Right atrium auricular region (tissue), 2 donors: ENCODE measurements at regions not wholly inside any gene's neighbourhood (a gene's known extent, or its start where the extent isn't known, plus 50 kb on each side); places are given as distances from the start of the nearest gene placed in this dataset.
A peak's percentile ranks its signal among the peaks of the same experiment; 100 is the strongest.
"Not testable (repeated sequence)": the region's sequence is repeated elsewhere in the genome, so short reads cannot be mapped to it uniquely, and the experiment has no call there.

ENCODE experiments used
- DNase-seq: peaks from one replicate; pipeline ENCODE4 v3.0.0-alpha.2; 2019; ENCODE audit warnings: low spot score
- H3K27ac ChIP-seq, 2 donors: fragments of 200-600 bp; sonication (generic); 1 replicate in 1 of 2; 2 replicates in 1 of 2; pipeline ENCODE4 v1.5.1; 2016 to 2019
- H3K27me3 ChIP-seq, 2 donors: fragments of 200-600 bp; sonication (generic); one replicate each; pipeline versions ENCODE4 v1.5.1 to v1.6.0; 2017 to 2019
- H3K36me3 ChIP-seq: fragments of 200-600 bp; sonication (generic); one replicate; pipeline ENCODE4 v1.5.1; 2016
- H3K4me1 ChIP-seq, 2 donors: fragments of 200-600 bp; sonication (generic); one replicate each; pipeline versions ENCODE4 v1.5.1 to v1.6.0; 2017 to 2019
- H3K4me3 ChIP-seq, 2 donors: fragments of 200-600 bp; sonication (generic); 1 replicate in 1 of 2; 2 replicates in 1 of 2; pipeline ENCODE4 v1.5.1; 2017 to 2019; ENCODE audit warnings: mild to moderate bottlenecking in 1 of 2, moderate library complexity in 1 of 2
- H3K9me3 ChIP-seq, 2 donors: fragments of 200-600 bp; sonication (generic); one replicate each; pipeline ENCODE4 v1.5.1; 2019
- TF ChIP-seq, protein P1 (sequence below), 2 donors: fragments of 200-600 bp; sonication (generic); IDR thresholded peaks; one replicate each; pipeline ENCODE4 v1.5.1; 2019; ENCODE audit warnings: antibody characterized with exemption in 2 of 2

DNA sequence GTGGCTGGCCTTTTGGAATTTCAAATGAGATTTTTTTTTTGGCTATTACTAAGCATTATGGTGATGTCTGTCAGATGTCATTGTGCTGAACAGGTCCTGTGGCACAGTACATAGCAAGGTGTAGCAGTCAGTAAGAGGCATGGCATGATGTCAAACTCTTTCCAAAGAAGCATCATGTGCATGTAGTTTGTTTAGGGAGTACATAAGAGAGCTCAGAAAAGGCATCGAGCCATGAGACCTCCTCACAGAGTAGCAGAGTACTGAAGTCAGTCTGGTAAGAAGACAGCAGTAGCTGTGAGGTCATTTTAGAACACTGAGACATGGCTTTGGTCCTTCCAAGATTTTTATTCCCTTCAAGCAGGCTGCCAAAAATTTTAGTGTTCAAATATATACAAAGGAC, 134.9 kb upstream of the SPRED1 start:
- Histone ChIP-seq H3K4me1 (no peaks in the 10 kb centered on the region), H3K36me3 (no peaks in the 10 kb centered on the region), H3K27ac (no peak overlapping the region), H3K27me3 (no peaks in the 10 kb centered on the region), H3K4me3 (no peak overlapping the region), H3K9me3 (no peaks in the 10 kb centered on the region)
- TF ChIP-seq, protein P1, sequence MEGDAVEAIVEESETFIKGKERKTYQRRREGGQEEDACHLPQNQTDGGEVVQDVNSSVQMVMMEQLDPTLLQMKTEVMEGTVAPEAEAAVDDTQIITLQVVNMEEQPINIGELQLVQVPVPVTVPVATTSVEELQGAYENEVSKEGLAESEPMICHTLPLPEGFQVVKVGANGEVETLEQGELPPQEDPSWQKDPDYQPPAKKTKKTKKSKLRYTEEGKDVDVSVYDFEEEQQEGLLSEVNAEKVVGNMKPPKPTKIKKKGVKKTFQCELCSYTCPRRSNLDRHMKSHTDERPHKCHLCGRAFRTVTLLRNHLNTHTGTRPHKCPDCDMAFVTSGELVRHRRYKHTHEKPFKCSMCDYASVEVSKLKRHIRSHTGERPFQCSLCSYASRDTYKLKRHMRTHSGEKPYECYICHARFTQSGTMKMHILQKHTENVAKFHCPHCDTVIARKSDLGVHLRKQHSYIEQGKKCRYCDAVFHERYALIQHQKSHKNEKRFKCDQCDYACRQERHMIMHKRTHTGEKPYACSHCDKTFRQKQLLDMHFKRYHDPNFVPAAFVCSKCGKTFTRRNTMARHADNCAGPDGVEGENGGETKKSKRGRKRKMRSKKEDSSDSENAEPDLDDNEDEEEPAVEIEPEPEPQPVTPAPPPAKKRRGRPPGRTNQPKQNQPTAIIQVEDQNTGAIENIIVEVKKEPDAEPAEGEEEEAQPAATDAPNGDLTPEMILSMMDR (IDR thresholded peaks at IDR 0.05), result no peak
- no peak for DNase-seq

GRCh38 chr15:38119865-38120264, 132.8 kb upstream of the SPRED1 start:
- not testable (repeated sequence) for H3K27ac ChIP-seq, H3K27me3 ChIP-seq, DNase-seq, H3K4me1 ChIP-seq, H3K9me3 ChIP-seq, H3K4me3 ChIP-seq, H3K36me3 ChIP-seq

DNA sequence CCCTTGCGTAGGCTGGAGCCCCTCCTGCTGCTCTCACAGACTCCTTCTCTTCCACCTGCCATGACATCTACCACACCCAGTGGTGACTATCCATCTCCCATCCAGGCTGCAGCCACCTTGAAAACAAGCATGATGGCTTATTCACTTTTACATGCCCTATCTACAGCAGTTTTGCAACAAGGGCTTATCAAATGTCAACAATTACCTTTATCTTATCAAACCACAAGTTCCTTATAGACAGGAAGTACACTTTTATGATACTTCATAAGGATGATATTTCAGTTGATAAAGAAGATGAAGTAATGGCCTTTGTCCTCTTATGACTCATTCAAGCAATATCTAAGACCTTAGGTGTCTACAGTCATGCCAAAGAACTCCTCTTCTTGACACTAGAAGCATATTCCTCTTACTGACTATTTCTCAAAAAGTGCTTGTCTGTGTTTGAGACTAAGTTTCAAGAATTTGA, 125.3 kb upstream of the SPRED1 start:
- TF ChIP-seq, protein P1 (IDR thresholded peaks at IDR 0.05), result no peak
- Histone ChIP-seq H3K27ac (no peak overlapping the region), H3K36me3 (no peaks in the 10 kb centered on the region), H3K9me3 (peaks cover 0 to 7% of the 10 kb centered on the region in 2 donors), H3K4me1 (peaks cover 0 to 33% of the 10 kb centered on the region in 2 donors), H3K27me3 (no peaks in the 10 kb centered on the region), H3K4me3 (no peak overlapping the region)
- DNase-seq, result no peak

- Histone ChIP-seq H3K9me3 (peaks cover 0 to 7% of the 10 kb centered on the region in 2 donors), H3K27ac (peak overlapping the region in 1 of 2 donors; percentile 77), H3K36me3 (no peaks in the 10 kb centered on the region), H3K4me3 (no peak overlapping the region), H3K27me3 (no peaks in the 10 kb centered on the region), H3K4me1 (peaks cover 0 to 33% of the 10 kb centered on the region in 2 donors)
- no peak for DNase-seq
- TF ChIP-seq, protein P1 (IDR thresholded peaks at IDR 0.05), result no peak
These were observed 124.3 kb upstream of the SPRED1 start for GRCh38 chr15:38128341-38128781.

DNA sequence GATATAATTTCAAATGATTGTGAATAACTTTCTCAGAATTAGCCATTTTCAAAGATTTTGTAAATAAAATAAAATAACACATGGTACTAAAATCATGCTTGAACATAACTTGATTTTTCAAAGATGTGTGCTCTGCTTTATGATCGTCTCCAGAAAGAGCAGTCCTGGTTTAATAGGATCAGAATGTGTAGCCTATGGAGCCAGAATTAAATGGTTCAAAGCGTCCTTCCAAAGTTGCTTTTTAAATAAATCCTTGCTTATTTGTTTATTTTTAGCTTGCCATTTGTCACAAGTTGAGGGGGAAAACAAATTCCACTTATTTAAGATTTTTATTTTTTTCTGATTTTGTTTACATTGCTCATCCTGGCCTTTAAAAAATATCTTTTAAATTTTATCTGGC, 123.7 kb upstream of the SPRED1 start:
- Histone ChIP-seq H3K9me3 (peaks cover 0 to 6% of the 10 kb centered on the region in 2 donors), H3K4me1 (peaks cover 0 to 33% of the 10 kb centered on the region in 2 donors), H3K27ac (peak overlapping the region; percentile 72 to 77), H3K36me3 (no peaks in the 10 kb centered on the region), H3K27me3 (no peaks in the 10 kb centered on the region), H3K4me3 (no peak overlapping the region)
- DNase-seq, result no peak
- TF ChIP-seq, protein P1 (IDR thresholded peaks at IDR 0.05), result no peak

GRCh38 chr15:38129531-38130204, 123.0 kb upstream of the SPRED1 start:
- Histone ChIP-seq H3K27me3 (no peaks in the 10 kb centered on the region), H3K9me3 (no peaks in the 10 kb centered on the region), H3K4me3 (peak overlapping the region in 1 of 2 donors; percentile 32), H3K36me3 (no peaks in the 10 kb centered on the region), H3K27ac (peak overlapping the region; percentile 72 to 77), H3K4me1 (peaks cover 0 to 33% of the 10 kb centered on the region in 2 donors)
- peak; percentile 89 for DNase-seq
- TF ChIP-seq, protein P1 (IDR thresholded peaks at IDR 0.05), result no peak
